K562 (cell line): ENCODE measurements at regions not wholly inside any gene's neighbourhood (a gene's known extent, or its start where the extent isn't known, plus 50 kb on each side); places are given as distances from the start of the nearest gene placed in this dataset.

Source experiments
- ATAC-seq: fragments of 200-7000 bp; cut with Tn5 transposase; 3 replicates; pipeline ENCODE4 v1.9.1; 2020; ENCODE audit warnings: moderate library complexity
- BruUV-seq: library from RNA; stranded (reverse); fragments of 400-500 nt; replicated peaks from 2 replicates; lab custom pipeline; 2021; lab: Mats Ljungman, UMichigan
- CTCF ChIA-PET: fragments of 300-600 bp; formaldehyde crosslinking; extraction: SDS; loops from one replicate; lab custom pipeline; 2021; ENCODE audit warnings: low intra/inter-chr PET ratio; lab: Yijun Ruan, JAX
- POLR2A ChIA-PET: fragments of 300-600, 350-650 bp; sonication (Branson Sonifier 250); formaldehyde crosslinking; extraction: SDS; loops from one replicate; lab custom pipeline; 2021; ENCODE audit warnings: antibody characterized with exemption, inconsistent platforms; lab: Yijun Ruan, JAX
- DNase-seq, 4 experiments: peaks; one replicate each; pipeline versions ENCODE4 v3.0.0 to v3.0.0-alpha.2; 2011 to 2018; ENCODE audit warnings: low spot score in 3 of 4, mixed read lengths in 3 of 4; ENCODE audit errors: extremely low read depth in 1 of 4
- FAIRE-seq: peaks from 2 replicates; lab custom pipeline; 2011; peaks lifted over from hg19 to GRCh38; lab: Jason Lieb, UNC
- H2AFZ ChIP-seq: 2 replicates; pipeline ENCODE4 v1.6.0; 2011; ENCODE audit warnings: low read depth, low read length, control low read depth, inconsistent platforms
- H3K27ac ChIP-seq: fragments of 200-600 bp; 3 replicates; pipeline ENCODE4 v1.8.0; 2011; ENCODE audit warnings: low read depth, mild to moderate bottlenecking, control low read depth, inconsistent platforms, low read length, moderate library complexity, mixed read lengths; ENCODE audit errors: extremely low read depth
- H3K27me3 ChIP-seq, 2 experiments: fragments of 300-600 bp in 1 of 2; 2 replicates in 1 of 2; 3 replicates in 1 of 2; pipeline versions ENCODE4 v1.6.0 to v1.8.0; 2011; ENCODE audit warnings: inconsistent platforms in 2 of 2, low read length in 2 of 2, mild to moderate bottlenecking in 1 of 2, mixed read lengths in 1 of 2, moderate library complexity in 1 of 2; ENCODE audit not compliant: control insufficient read depth in 2 of 2, insufficient read depth in 2 of 2
- H3K36me3 ChIP-seq: fragments of 300-600 bp; 3 replicates; pipeline ENCODE4 v1.8.0; 2011; ENCODE audit warnings: mild to moderate bottlenecking, low read length, inconsistent platforms; ENCODE audit not compliant: control insufficient read depth, insufficient read depth
- H3K4me1 ChIP-seq, 2 experiments: fragments of 200-600 bp in 1 of 2; replicated peaks in 1 of 2; 2 replicates in 1 of 2; 3 replicates in 1 of 2; pipeline versions ENCODE4 v1.5.1 to v1.8.0; 2011; ENCODE audit warnings: inconsistent platforms in 2 of 2, low read length in 2 of 2, mild to moderate bottlenecking in 1 of 2, mixed read lengths in 1 of 2, moderate library complexity in 1 of 2; ENCODE audit not compliant: control insufficient read depth in 2 of 2, insufficient read depth in 2 of 2
- H3K4me2 ChIP-seq: 2 replicates; pipeline ENCODE4 v1.6.1; 2011; ENCODE audit warnings: low read length, control low read depth, inconsistent platforms, mixed read lengths; ENCODE audit not compliant: insufficient read depth
- H3K4me3 ChIP-seq: fragments of 200-600 bp; sonication (generic), shearing (Covaris generic); 2 replicates; pipeline ENCODE4 v1.5.1; 2016; ENCODE audit warnings: control low read depth, inconsistent platforms
- H3K79me2 ChIP-seq: fragments of 200-600 bp; 3 replicates; pipeline ENCODE4 v1.8.0; 2011; ENCODE audit warnings: low read length, inconsistent platforms; ENCODE audit not compliant: control insufficient read depth, insufficient read depth
- H3K9ac ChIP-seq, 2 experiments: 2 replicates each; pipeline versions ENCODE4 v1.6.0 to v1.6.1; 2011; ENCODE audit warnings: low read depth in 2 of 2, low read length in 2 of 2, control low read depth in 1 of 2, inconsistent platforms in 1 of 2, mild to moderate bottlenecking in 1 of 2, mixed read lengths in 1 of 2; ENCODE audit not compliant: insufficient read depth in 1 of 2
- H3K9me1 ChIP-seq: one replicate; pipeline ENCODE4 v1.6.0; 2011; ENCODE audit warnings: inconsistent platforms, mild to moderate bottlenecking, low read length, moderate library complexity; ENCODE audit not compliant: control insufficient read depth, insufficient read depth
- H3K9me3 ChIP-seq: replicated peaks from 2 replicates; pipeline ENCODE4 v1.5.1; 2011; ENCODE audit warnings: low read depth, low read length, inconsistent platforms; ENCODE audit not compliant: control insufficient read depth, insufficient read depth
- H4K20me1 ChIP-seq: replicated peaks from 2 replicates; pipeline ENCODE4 v1.6.1; 2011; ENCODE audit warnings: low read length, inconsistent platforms, mixed read lengths; ENCODE audit not compliant: control insufficient read depth, insufficient read depth
- ETV6 ChIP-seq, 3 experiments: fragments of 150-350 bp in 1 of 3; sonication (generic) in 1 of 3; formaldehyde crosslinking in 1 of 3; IDR thresholded peaks; 2 replicates each; pipeline versions ENCODE4 v1.6.1 to v1.8.0; 2014 to 2022; ENCODE audit warnings: borderline replicate concordance in 2 of 3, low read depth in 2 of 3, antibody characterized with exemption in 1 of 3, low read length in 1 of 3, mild to moderate bottlenecking in 1 of 3, missing genetic modification reagents in 1 of 3
- FOXJ2 ChIP-seq: fragments of 200-800 bp; sonication (Bioruptor generic); IDR thresholded peaks from 2 replicates; pipeline ENCODE4 v1.6.1; 2016; ENCODE audit warnings: missing genetic modification characterization, missing compliant biosample characterization
- HDAC8 ChIP-seq: fragments of 450-650 bp; IDR thresholded peaks from 2 replicates; pipeline ENCODE4 v1.6.1; 2016; ENCODE audit warnings: mild to moderate bottlenecking, missing genetic modification characterization, moderate library complexity, missing compliant biosample characterization
- HMG20A ChIP-seq: fragments of 450-650 bp; formaldehyde crosslinking; conservative IDR thresholded peaks from 2 replicates; pipeline ENCODE4 v1.4.0; 2020; ENCODE audit warnings: mild to moderate bottlenecking, mixed read lengths
- NFE2L1 ChIP-seq: fragments of 450-650 bp; IDR thresholded peaks from 2 replicates; pipeline ENCODE4 v1.6.1; 2016; ENCODE audit warnings: missing genetic modification characterization, low read depth, mild to moderate bottlenecking, missing compliant biosample characterization, moderate library complexity, borderline replicate concordance
- PCBP2 ChIP-seq: fragments of 200-400 bp; formaldehyde crosslinking; IDR thresholded peaks from 2 replicates; pipeline ENCODE4 v1.6.1; 2018; ENCODE audit warnings: low read length, low read depth, mild to moderate bottlenecking, moderate library complexity; ENCODE audit not compliant: poor library complexity, severe bottlenecking
- PHB ChIP-seq: fragments of 250-450 bp; sonication (Bioruptor Pico); IDR thresholded peaks from 2 replicates; pipeline ENCODE4 v1.5.0; 2021
- ZNF76 ChIP-seq: fragments of 250-450 bp; sonication (Bioruptor Pico); IDR thresholded peaks from 2 replicates; pipeline ENCODE4 v1.4.0; 2020; ENCODE audit warnings: mild to moderate bottlenecking, moderate library complexity, borderline replicate concordance
- WGBS: fragments of 100-300 bp; shearing (Covaris generic); methylation state at CpG from one replicate; pipeline ENCODE4 v1.1.6; 2016; ENCODE audit warnings: low coverage, mixed read lengths; ENCODE audit not compliant: insufficient coverage; ENCODE audit errors: missing lambda C conversion rate; 5-methylcytosine and 5-hydroxymethylcytosine counted together
- in situ Hi-C: fragments of 300-500 bp; cut with MboI; formaldehyde crosslinking; loops from 4 replicates; pipeline ENCODE4 v1.15.0; 2018; ENCODE audit warnings: inconsistent platforms, mixed read lengths
- intact Hi-C: fragments of 100-400 bp; cut with micrococcal nuclease; formaldehyde crosslinking; loops from 2 replicates; pipeline ENCODE4 v1.14.2; 2022
- TF ChIP-seq, protein P1 (sequence below): fragments of 450-650 bp; IDR thresholded peaks from 2 replicates; pipeline ENCODE4 v1.7.1; 2018; ENCODE audit warnings: mild to moderate bottlenecking, low read depth; ENCODE audit not compliant: partially characterized antibody

- intact Hi-C loops = no loop called here
- Histone ChIP-seq H3K9ac (no peak overlapping the region), H3K36me3 (no peaks in the 10 kb centered on the region), H3K79me2 (no peaks in the 10 kb centered on the region), H3K4me2 (no peak overlapping the region), H4K20me1 (no peaks in the 10 kb centered on the region), H3K4me3 (no peak overlapping the region), H3K9me3 (no peaks in the 10 kb centered on the region), H2AFZ (no peak overlapping the region), H3K4me1 (no peaks in the 10 kb centered on the region), H3K27ac (no peak overlapping the region), H3K27me3 (peaks cover 0 to 2% of the 10 kb centered on the region in 2 experiments; a peak in 2 of 5 replicates), H3K9me1 (no peaks in the 10 kb centered on the region)
- ChIA-PET CTCF (no interaction called here), POLR2A (interaction anchor here (0.6 kb wide), 1 partner anchor 1530 kb away, joined by 3 read pairs; no protein-coding TSS in a partner anchor)
- TF ChIP-seq ETV6 (IDR thresholded peaks at IDR 0.05; ENCODE audit: borderline replicate concordance in 1 of 2, low read depth in 2 of 2, low read length in 1 of 2) = no peak
- no peak for TF ChIP-seq ETV6 (CRISPR knock-in tag; IDR thresholded peaks at IDR 0.05; ENCODE audit: borderline replicate concordance)
- TF ChIP-seq PCBP2 = no peak
- no peak for TF ChIP-seq HDAC8
- no peak for TF ChIP-seq ZNF76 (CRISPR knock-in tag)
- TF ChIP-seq PHB (CRISPR knock-in tag) = no peak
- TF ChIP-seq FOXJ2 (tag) = no peak
- TF ChIP-seq, protein P1, sequence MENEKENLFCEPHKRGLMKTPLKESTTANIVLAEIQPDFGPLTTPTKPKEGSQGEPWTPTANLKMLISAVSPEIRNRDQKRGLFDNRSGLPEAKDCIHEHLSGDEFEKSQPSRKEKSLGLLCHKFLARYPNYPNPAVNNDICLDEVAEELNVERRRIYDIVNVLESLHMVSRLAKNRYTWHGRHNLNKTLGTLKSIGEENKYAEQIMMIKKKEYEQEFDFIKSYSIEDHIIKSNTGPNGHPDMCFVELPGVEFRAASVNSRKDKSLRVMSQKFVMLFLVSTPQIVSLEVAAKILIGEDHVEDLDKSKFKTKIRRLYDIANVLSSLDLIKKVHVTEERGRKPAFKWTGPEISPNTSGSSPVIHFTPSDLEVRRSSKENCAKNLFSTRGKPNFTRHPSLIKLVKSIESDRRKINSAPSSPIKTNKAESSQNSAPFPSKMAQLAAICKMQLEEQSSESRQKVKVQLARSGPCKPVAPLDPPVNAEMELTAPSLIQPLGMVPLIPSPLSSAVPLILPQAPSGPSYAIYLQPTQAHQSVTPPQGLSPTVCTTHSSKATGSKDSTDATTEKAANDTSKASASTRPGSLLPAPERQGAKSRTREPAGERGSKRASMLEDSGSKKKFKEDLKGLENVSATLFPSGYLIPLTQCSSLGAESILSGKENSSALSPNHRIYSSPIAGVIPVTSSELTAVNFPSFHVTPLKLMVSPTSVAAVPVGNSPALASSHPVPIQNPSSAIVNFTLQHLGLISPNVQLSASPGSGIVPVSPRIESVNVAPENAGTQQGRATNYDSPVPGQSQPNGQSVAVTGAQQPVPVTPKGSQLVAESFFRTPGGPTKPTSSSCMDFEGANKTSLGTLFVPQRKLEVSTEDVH = no peak
- TF ChIP-seq NFE2L1 (tag) = no peak
- TF ChIP-seq HMG20A = no peak
- DNase-seq (no peak), ATAC-seq (no peak), FAIRE-seq (no peak)
- 0% methylated on average over 8 of the region's 8 CpGs for WGBS
- in situ Hi-C loops = no loop called here
- no TSS peak for BruUV-seq
Observed at GRCh38 chrX:13903405-13903804, 86.5 kb upstream of the GPM6B start.
